ENCODE measurements at regions not wholly inside any gene's neighbourhood (a gene's known extent, or its start where the extent isn't known, plus 50 kb on each side); places are given as distances from the start of the nearest gene placed in this dataset.
"Not testable (repeated sequence)": the region's sequence is repeated elsewhere in the genome, so short reads cannot be mapped to it uniquely, and the experiment has no call there.

- CTCF ChIA-PET; POLR2A ChIA-PET; H3K4me3 ChIP-seq (ENCODE audit: low read depth, low read length); H3K36me3 ChIP-seq (ENCODE audit: control insufficient read depth, insufficient read depth, low read length); H3K27me3 ChIP-seq (ENCODE audit: control insufficient read depth, insufficient read depth, low read length); DNase-seq (ENCODE audit: low read depth): not testable (repeated sequence)
Measured at GRCh38 chr10:47711428-47711827, 52.0 kb downstream of the SYT15B start.

GRCh38 chr10:47710443-47710842 lies 52.9 kb downstream of the SYT15B start:
- CTCF ChIA-PET; H3K36me3 ChIP-seq (ENCODE audit: control insufficient read depth, insufficient read depth, low read length); H3K27me3 ChIP-seq (ENCODE audit: control insufficient read depth, insufficient read depth, low read length); POLR2A ChIA-PET; DNase-seq (ENCODE audit: low read depth); H3K4me3 ChIP-seq (ENCODE audit: low read depth, low read length): not testable (repeated sequence)

DNA sequence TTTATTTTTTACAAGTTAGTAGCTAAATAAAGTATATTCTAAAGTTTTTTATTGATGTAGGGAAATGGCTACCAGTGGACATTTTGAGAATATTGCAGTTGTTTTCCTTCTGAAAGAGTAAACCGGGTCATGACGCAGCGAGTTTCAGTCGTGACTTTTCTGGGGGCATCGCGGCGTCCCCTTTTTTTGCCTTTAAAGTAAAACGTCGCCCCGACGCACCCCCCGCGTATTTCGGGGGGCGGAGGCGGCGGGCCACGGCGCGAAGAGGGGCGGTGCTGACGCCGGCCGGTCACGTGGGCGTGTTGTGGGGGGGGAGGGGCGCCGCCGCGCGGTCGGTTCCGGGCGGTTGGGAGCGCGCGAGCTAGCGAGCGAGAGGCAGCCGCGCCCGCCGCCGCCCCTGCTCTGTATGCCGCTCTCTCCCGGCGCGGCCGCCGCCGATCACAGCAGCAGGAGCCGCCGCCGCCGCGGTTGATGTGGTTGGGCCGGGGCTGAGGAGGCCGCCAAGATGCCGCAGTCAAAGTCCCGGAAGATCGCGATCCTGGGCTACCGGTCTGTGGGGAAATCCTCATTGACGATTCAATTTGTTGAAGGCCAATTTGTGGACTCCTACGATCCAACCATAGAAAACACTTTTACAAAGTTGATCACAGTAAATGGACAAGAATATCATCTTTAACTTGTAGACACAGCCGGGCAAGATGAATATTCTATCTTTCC lies 57.5 kb downstream of the SYT15B start:
- H3K4me3 ChIP-seq (ENCODE audit: low read depth, low read length), result peak overlapping the region; percentile 38
- H3K27me3 ChIP-seq (ENCODE audit: control insufficient read depth, insufficient read depth, low read length); CTCF ChIA-PET; H3K36me3 ChIP-seq (ENCODE audit: control insufficient read depth, insufficient read depth, low read length); POLR2A ChIA-PET; DNase-seq (ENCODE audit: low read depth): not testable (repeated sequence)

GRCh38 chr10:47701285-47701684 lies 62.1 kb downstream of the SYT15B start:
- CTCF ChIA-PET; POLR2A ChIA-PET; H3K36me3 ChIP-seq (ENCODE audit: control insufficient read depth, insufficient read depth, low read length); DNase-seq (ENCODE audit: low read depth); H3K4me3 ChIP-seq (ENCODE audit: low read depth, low read length); H3K27me3 ChIP-seq (ENCODE audit: control insufficient read depth, insufficient read depth, low read length): not testable (repeated sequence)

- DNase-seq (ENCODE audit: low read depth); H3K36me3 ChIP-seq (ENCODE audit: control insufficient read depth, insufficient read depth, low read length); CTCF ChIA-PET; H3K27me3 ChIP-seq (ENCODE audit: control insufficient read depth, insufficient read depth, low read length); POLR2A ChIA-PET; H3K4me3 ChIP-seq (ENCODE audit: low read depth, low read length): not testable (repeated sequence)
Measured at GRCh38 chr10:47699854-47700253, 63.5 kb downstream of the SYT15B start.

DNA sequence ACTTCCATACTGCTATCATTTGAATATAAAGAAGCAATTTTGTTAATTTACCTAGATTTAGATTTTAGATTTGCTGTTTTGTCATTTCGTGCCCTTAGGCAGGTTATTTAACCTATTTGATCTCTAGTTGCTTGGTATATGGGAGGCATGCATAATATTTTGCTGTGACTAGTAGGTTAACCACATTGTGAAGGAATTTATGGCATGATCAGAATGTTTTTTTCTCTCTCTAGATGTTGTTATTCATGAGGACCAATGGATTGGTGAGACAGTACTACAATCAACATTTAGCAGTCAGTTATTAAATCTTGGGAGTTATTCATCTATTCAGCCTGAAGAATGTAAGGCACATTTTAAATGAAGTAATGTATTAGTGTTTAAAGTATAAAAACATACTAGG lies 67.2 kb downstream of the SYT15B start:
- H3K36me3 ChIP-seq (ENCODE audit: control insufficient read depth, insufficient read depth, low read length); POLR2A ChIA-PET; H3K4me3 ChIP-seq (ENCODE audit: low read depth, low read length); H3K27me3 ChIP-seq (ENCODE audit: control insufficient read depth, insufficient read depth, low read length); CTCF ChIA-PET; DNase-seq (ENCODE audit: low read depth): not testable (repeated sequence)

DNA sequence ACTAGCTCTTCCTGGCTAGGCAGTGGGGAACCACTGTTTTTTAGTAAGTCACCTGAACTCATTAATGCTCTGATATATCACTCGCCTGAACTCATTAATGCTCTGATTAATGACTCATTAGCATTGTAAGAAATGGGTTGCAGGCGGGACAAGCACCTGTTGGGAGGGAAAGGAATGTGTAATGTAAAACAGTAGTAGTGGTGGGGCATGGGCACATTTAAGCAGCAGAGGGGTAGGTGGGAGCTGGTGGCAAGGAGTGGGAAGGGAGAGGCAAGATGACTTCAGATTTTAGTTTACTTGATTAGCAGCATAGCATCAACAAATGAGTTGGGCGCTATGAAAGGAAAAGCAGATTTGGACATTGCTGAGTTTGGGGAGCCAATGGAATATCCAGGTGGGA lies 68.2 kb downstream of the SYT15B start:
- DNase-seq (ENCODE audit: low read depth); H3K36me3 ChIP-seq (ENCODE audit: control insufficient read depth, insufficient read depth, low read length); H3K27me3 ChIP-seq (ENCODE audit: control insufficient read depth, insufficient read depth, low read length); POLR2A ChIA-PET; H3K4me3 ChIP-seq (ENCODE audit: low read depth, low read length): not testable (repeated sequence)
- CTCF ChIA-PET, result interaction anchor here (0.7 kb wide), 1 partner anchor 554 kb away, joined by 3 read pairs; no protein-coding TSS in a partner anchor

DNA sequence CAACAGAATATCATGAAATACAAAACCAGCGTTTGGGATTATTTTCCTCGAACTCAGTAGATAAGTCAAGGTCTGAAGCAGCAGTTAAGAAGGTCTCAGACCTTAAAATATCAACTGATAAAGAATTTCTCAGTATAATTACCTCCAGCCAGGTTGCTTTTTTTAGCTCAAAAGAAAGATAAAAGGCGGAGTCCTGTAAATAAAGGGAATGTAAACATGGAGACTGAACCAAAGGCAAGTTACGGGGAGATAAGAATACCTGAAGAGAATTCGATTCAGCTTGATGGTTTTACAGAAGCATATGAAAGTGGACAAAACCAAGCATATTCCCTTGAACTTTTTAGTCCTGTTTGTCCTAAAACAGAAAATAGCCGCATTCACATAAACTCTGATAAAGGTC lies 73.1 kb downstream of the SYT15B start:
- H3K36me3 ChIP-seq (ENCODE audit: control insufficient read depth, insufficient read depth, low read length); H3K4me3 ChIP-seq (ENCODE audit: low read depth, low read length); DNase-seq (ENCODE audit: low read depth); POLR2A ChIA-PET; H3K27me3 ChIP-seq (ENCODE audit: control insufficient read depth, insufficient read depth, low read length); CTCF ChIA-PET: not testable (repeated sequence)

GRCh38 chr10:47683826-47684475 lies 79.4 kb downstream of the SYT15B start:
- H3K4me3 ChIP-seq (ENCODE audit: low read depth, low read length); H3K27me3 ChIP-seq (ENCODE audit: control insufficient read depth, insufficient read depth, low read length); POLR2A ChIA-PET; H3K36me3 ChIP-seq (ENCODE audit: control insufficient read depth, insufficient read depth, low read length); DNase-seq (ENCODE audit: low read depth); CTCF ChIA-PET: not testable (repeated sequence)

- CTCF ChIA-PET; DNase-seq (ENCODE audit: low read depth); H3K36me3 ChIP-seq (ENCODE audit: control insufficient read depth, insufficient read depth, low read length); H3K4me3 ChIP-seq (ENCODE audit: low read depth, low read length); POLR2A ChIA-PET; H3K27me3 ChIP-seq (ENCODE audit: control insufficient read depth, insufficient read depth, low read length): not testable (repeated sequence)
Measured at GRCh38 chr10:47681638-47681990, 81.8 kb downstream of the SYT15B start.

DNA sequence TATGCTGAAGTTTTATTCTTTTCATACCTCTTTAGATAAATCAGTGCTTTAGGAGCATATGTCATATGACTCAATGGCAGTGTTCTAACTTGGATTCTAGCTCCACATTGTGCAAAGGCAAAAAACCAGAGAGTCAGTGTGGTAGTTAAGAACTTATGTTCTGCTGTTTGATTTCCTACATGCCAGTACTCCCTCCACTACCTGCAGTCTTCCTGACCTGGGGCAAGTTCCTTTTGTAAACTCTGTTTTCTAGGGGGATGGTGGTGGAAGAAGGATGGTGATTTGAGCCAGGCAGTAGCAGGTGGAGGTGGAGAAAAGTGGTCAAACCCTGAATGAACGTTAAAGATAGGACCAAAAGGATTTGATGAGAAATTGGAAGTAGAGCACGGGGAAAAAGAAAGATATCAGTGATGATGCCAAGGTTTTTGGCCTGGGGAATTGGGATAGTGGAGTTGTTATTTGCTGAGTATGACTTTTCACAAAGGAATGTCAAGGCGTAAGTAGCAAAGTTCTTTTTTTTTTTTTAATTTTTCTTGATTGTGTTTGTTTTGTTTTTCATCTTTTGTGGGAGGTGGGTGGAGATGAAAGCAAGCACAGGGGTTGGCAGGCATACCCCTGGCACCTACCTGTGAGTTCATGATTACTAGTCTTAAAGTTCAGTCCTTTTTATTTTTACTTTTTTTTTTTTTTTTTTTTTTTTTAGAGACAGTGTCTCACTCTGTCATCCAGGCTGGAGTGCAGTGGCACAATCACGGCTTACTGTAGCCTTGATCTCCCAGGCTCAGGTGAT lies 82.3 kb downstream of the SYT15B start:
- H3K36me3 ChIP-seq (ENCODE audit: control insufficient read depth, insufficient read depth, low read length); CTCF ChIA-PET; H3K27me3 ChIP-seq (ENCODE audit: control insufficient read depth, insufficient read depth, low read length); H3K4me3 ChIP-seq (ENCODE audit: low read depth, low read length); POLR2A ChIA-PET; DNase-seq (ENCODE audit: low read depth): not testable (repeated sequence)

- H3K27me3 ChIP-seq (ENCODE audit: control insufficient read depth, insufficient read depth, low read length); H3K36me3 ChIP-seq (ENCODE audit: control insufficient read depth, insufficient read depth, low read length); CTCF ChIA-PET; DNase-seq (ENCODE audit: low read depth); H3K4me3 ChIP-seq (ENCODE audit: low read depth, low read length); POLR2A ChIA-PET: not testable (repeated sequence)
Measured at GRCh38 chr10:47676102-47676501, 87.3 kb downstream of the SYT15B start.

- DNase-seq (ENCODE audit: low read depth); H3K27me3 ChIP-seq (ENCODE audit: control insufficient read depth, insufficient read depth, low read length); H3K36me3 ChIP-seq (ENCODE audit: control insufficient read depth, insufficient read depth, low read length); CTCF ChIA-PET; POLR2A ChIA-PET; H3K4me3 ChIP-seq (ENCODE audit: low read depth, low read length): not testable (repeated sequence)
Measured at GRCh38 chr10:47675577-47675976, 87.8 kb downstream of the SYT15B start.

Data from BJ (cell line).